ENCODE measurements at regions not wholly inside any gene's neighbourhood (a gene's known extent, or its start where the extent isn't known, plus 50 kb on each side); places are given as distances from the start of the nearest gene placed in this dataset.

GRCh38 chr13:80726868-80727267 lies 385.9 kb upstream of the SPRY2 start:
- TF ChIP-seq CTCF (IDR thresholded peaks at IDR 0.05; ENCODE audit: extremely low read depth in 1 of 2, insufficient read depth in 1 of 2, low read depth in 1 of 2, low read length in 2 of 2) (no peak), MYC (IDR thresholded peaks at IDR 0.05; ENCODE audit: low read depth, low read length) (no peak), POLR2A (IDR thresholded peaks at IDR 0.05; ENCODE audit: low read depth, low read length) (no peak), POLR2AphosphoS5 (IDR thresholded peaks at IDR 0.05; ENCODE audit: insufficient read depth, low read depth, low read length) (no peak), MAX (IDR thresholded peaks at IDR 0.05; ENCODE audit: insufficient read depth, insufficient read length) (no peak), FOS (IDR thresholded peaks at IDR 0.05; ENCODE audit: borderline replicate concordance, insufficient read depth, low read length) (no peak), EZH2 (IDR thresholded peaks at IDR 0.05; ENCODE audit: borderline replicate concordance, low read depth, low read length, severe bottlenecking) (no peak), GATA2 (IDR thresholded peaks at IDR 0.05; ENCODE audit: insufficient read depth, insufficient read length, low read depth, low read length) (no peak), JUN (IDR thresholded peaks at IDR 0.05; ENCODE audit: borderline replicate concordance, insufficient read depth, insufficient read length, low read depth) (no peak)

All from endothelial cell of umbilical vein (primary cell).